HG02642 (cell line): ENCODE measurements at regions not wholly inside any gene's neighbourhood (a gene's known extent, or its start where the extent isn't known, plus 50 kb on each side); places are given as distances from the start of the nearest gene placed in this dataset.
"Not testable (repeated sequence)": the region's sequence is repeated elsewhere in the genome, so short reads cannot be mapped to it uniquely, and the experiment has no call there.

ENCODE experiments used
- ATAC-seq: cut with Tn5 transposase; IDR thresholded peaks from one replicate; pipeline ENCODE4 v1.9.1; 2021; ENCODE audit warnings: mild to moderate bottlenecking; ENCODE audit not compliant: unreplicated experiment, poor library complexity

GRCh38 chr3:59246719-59247401, 197.0 kb upstream of the CFAP20DC start:
- ATAC-seq, result peak; percentile 48

- ATAC-seq, result no peak
Measured at GRCh38 chr3:59245859-59246501, 196.2 kb upstream of the CFAP20DC start.

GRCh38 chr3:59245300-59245858, 195.6 kb upstream of the CFAP20DC start:
- ATAC-seq, result no peak

- no peak for ATAC-seq
Measured at GRCh38 chr3:59244343-59244742, 194.5 kb upstream of the CFAP20DC start.

GRCh38 chr3:59243476-59243875, 193.7 kb upstream of the CFAP20DC start:
- no peak for ATAC-seq

GRCh38 chr3:59240666-59241255, 190.9 kb upstream of the CFAP20DC start:
- no peak for ATAC-seq

GRCh38 chr3:59237121-59237520, 187.3 kb upstream of the CFAP20DC start:
- ATAC-seq, result no peak

GRCh38 chr3:59235634-59236012, 185.8 kb upstream of the CFAP20DC start:
- no peak for ATAC-seq

- no peak for ATAC-seq
Measured at GRCh38 chr3:59234884-59235633, 185.2 kb upstream of the CFAP20DC start.

- not testable (repeated sequence) for ATAC-seq
Measured at GRCh38 chr3:59230379-59230778, 180.6 kb upstream of the CFAP20DC start.

- no peak for ATAC-seq
Measured at GRCh38 chr3:59213860-59214259, 164.0 kb upstream of the CFAP20DC start.

- ATAC-seq, result no peak
Measured at GRCh38 chr3:59212128-59212779, 162.4 kb upstream of the CFAP20DC start.

GRCh38 chr3:59210260-59210659, 160.4 kb upstream of the CFAP20DC start:
- ATAC-seq, result no peak

- no peak for ATAC-seq
Measured at GRCh38 chr3:59192473-59192872, 142.6 kb upstream of the CFAP20DC start.

GRCh38 chr3:59191651-59192050, 141.8 kb upstream of the CFAP20DC start:
- ATAC-seq, result no peak

- ATAC-seq, result no peak
Measured at GRCh38 chr3:59189939-59190338, 140.1 kb upstream of the CFAP20DC start.

- ATAC-seq, result no peak
Measured at GRCh38 chr3:59189526-59189925, 139.7 kb upstream of the CFAP20DC start.

GRCh38 chr3:59186725-59187124, 136.9 kb upstream of the CFAP20DC start:
- ATAC-seq, result no peak

GRCh38 chr3:59185591-59186369, 136.0 kb upstream of the CFAP20DC start:
- no peak for ATAC-seq
